ENCODE measurements at regions not wholly inside any gene's neighbourhood (a gene's known extent, or its start where the extent isn't known, plus 50 kb on each side); places are given as distances from the start of the nearest gene placed in this dataset.

DNA sequence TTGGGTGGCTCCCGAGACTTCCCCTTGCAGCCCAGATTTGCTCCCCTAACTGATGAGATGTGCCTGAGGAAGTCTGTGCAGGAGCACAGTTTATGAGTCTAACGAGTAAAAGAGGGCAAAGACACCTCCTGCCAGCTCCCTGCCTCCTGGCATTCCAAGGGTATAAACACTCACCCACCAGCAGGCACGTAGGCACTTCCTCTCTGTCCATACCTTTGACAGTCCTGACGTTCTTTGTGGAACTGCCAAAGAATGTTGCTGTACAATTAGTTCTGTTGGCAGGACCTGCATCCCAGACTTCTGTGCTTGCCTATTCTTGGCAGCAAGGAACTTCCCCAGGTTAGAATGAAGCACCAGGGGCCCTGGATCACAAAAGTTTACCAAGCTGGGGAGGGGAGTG, 889.3 kb downstream of the BCL11B start:
- dilution Hi-C loops (cut with MboI; ENCODE audit: extremely low pct_ligation_motif_present, low sequenced_read_pairs): no loop called here
- no peak for FAIRE-seq
- intact Hi-C loops (cut with micrococcal nuclease): no loop called here

More for the DNA sequence above, 889.3 kb downstream of the BCL11B start:
- Histone ChIP-seq H3K4me2 (ENCODE audit: insufficient read depth, low read length) (no peak overlapping the region), H3K27me3 (ENCODE audit: control insufficient read depth in 2 of 2, insufficient read depth in 2 of 2, low read length in 2 of 2) (no peaks in the 10 kb centered on the region), H4K20me1 (replicated peaks; ENCODE audit: control insufficient read depth, extremely low read depth, insufficient read depth, low read length) (no peaks in the 10 kb centered on the region), H3K9me1 (replicated peaks; ENCODE audit: control insufficient read depth, extremely low read depth, insufficient read depth, low read length) (no peaks in the 10 kb centered on the region), H3K4me3 (replicated peaks in 1 of 3; ENCODE audit: insufficient read depth in 1 of 3, low read depth in 1 of 3, low read length in 3 of 3) (no peak overlapping the region), H3K27ac (ENCODE audit: insufficient read depth, low read depth, low read length) (no peak overlapping the region), H3K79me2 (ENCODE audit: control insufficient read depth, insufficient read depth, low read length) (no peaks in the 10 kb centered on the region), H3K36me3 (ENCODE audit: control insufficient read depth in 2 of 2, extremely low read depth in 1 of 2, insufficient read depth in 2 of 2, low read length in 2 of 2) (no peaks in the 10 kb centered on the region), H3K4me1 (ENCODE audit: control insufficient read depth, extremely low read depth, insufficient read depth, low read length) (no peaks in the 10 kb centered on the region), H2AFZ (ENCODE audit: low read depth, low read length) (no peak overlapping the region), H3K9ac (replicated peaks; ENCODE audit: extremely low read depth, insufficient read depth, low read length) (no peak overlapping the region), H3K9me3 (replicated peaks; ENCODE audit: control insufficient read depth, insufficient read depth, low read length) (no peaks in the 10 kb centered on the region)
- TF ChIP-seq, protein P1, sequence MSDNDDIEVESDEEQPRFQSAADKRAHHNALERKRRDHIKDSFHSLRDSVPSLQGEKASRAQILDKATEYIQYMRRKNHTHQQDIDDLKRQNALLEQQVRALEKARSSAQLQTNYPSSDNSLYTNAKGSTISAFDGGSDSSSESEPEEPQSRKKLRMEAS (IDR thresholded peaks at IDR 0.05; ENCODE audit: insufficient read depth, insufficient read length): no peak
- TF ChIP-seq POLR2A (IDR thresholded peaks at IDR 0.05; ENCODE audit: low read depth, low read length): no peak
- TF ChIP-seq JUN (IDR thresholded peaks at IDR 0.05; ENCODE audit: borderline replicate concordance, insufficient read depth, insufficient read length, low read depth): no peak
- no peak for TF ChIP-seq GATA2 (IDR thresholded peaks at IDR 0.05; ENCODE audit: insufficient read depth, insufficient read length, low read depth, low read length)
- no peak for TF ChIP-seq FOS (IDR thresholded peaks at IDR 0.05; ENCODE audit: borderline replicate concordance, insufficient read depth, low read length)
- no peak for TF ChIP-seq POLR2AphosphoS5 (IDR thresholded peaks at IDR 0.05; ENCODE audit: insufficient read depth, low read depth, low read length)
- no peak for TF ChIP-seq EZH2 (IDR thresholded peaks at IDR 0.05; ENCODE audit: borderline replicate concordance, low read depth, low read length, severe bottlenecking)
- TF ChIP-seq MYC (IDR thresholded peaks at IDR 0.05; ENCODE audit: low read depth, low read length): no peak
- TF ChIP-seq, protein P2, sequence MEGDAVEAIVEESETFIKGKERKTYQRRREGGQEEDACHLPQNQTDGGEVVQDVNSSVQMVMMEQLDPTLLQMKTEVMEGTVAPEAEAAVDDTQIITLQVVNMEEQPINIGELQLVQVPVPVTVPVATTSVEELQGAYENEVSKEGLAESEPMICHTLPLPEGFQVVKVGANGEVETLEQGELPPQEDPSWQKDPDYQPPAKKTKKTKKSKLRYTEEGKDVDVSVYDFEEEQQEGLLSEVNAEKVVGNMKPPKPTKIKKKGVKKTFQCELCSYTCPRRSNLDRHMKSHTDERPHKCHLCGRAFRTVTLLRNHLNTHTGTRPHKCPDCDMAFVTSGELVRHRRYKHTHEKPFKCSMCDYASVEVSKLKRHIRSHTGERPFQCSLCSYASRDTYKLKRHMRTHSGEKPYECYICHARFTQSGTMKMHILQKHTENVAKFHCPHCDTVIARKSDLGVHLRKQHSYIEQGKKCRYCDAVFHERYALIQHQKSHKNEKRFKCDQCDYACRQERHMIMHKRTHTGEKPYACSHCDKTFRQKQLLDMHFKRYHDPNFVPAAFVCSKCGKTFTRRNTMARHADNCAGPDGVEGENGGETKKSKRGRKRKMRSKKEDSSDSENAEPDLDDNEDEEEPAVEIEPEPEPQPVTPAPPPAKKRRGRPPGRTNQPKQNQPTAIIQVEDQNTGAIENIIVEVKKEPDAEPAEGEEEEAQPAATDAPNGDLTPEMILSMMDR (IDR thresholded peaks at IDR 0.05; ENCODE audit: extremely low read depth in 1 of 2, insufficient read depth in 1 of 2, low read depth in 1 of 2, low read length in 2 of 2): no peak
- ChIA-PET CTCF (no interaction called here), POLR2A (no interaction called here)
- no peak for DNase-seq (ENCODE audit: low read depth, low spot score)
- BruUV-seq (replicated peaks): no TSS peak
